ENCODE measurements at regions not wholly inside any gene's neighbourhood (a gene's known extent, or its start where the extent isn't known, plus 50 kb on each side); places are given as distances from the start of the nearest gene placed in this dataset.

DNA sequence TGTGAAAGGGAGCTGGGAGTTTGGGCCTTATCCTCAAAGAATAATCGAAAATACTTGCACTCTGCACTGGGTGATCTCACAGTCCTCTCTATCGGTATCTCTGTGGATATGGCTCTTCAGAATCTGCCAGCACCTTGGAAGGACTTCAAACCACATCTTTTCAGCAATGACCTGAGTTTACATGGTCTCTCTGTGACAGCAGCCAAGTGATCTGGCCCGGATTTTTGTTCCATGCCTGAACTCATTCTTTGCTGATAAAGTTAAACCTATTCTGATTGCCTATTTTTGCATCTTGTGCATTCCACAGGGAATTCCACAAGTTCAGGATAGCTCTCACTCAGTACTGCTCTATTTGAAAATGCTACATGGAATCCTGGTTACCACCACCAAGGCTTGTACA lies 98.9 kb downstream of the HDGFL1 start:
- no peaks in the 10 kb centered on the region for H4K20me1 ChIP-seq (ENCODE audit: insufficient read depth, poor library complexity, severe bottlenecking)
- H3K9me2 ChIP-seq (replicated peaks; ENCODE audit: insufficient read depth) = no peaks in the 10 kb centered on the region
- H3K4me1 ChIP-seq (ENCODE audit: insufficient read depth) = no peaks in the 10 kb centered on the region
- H3K79me2 ChIP-seq = no peaks in the 10 kb centered on the region
- H3K4me3 ChIP-seq = no peak overlapping the region
- H3K27ac ChIP-seq = no peak overlapping the region
- no peak overlapping the region for H3K4me2 ChIP-seq
- H3K27me3 ChIP-seq = no peaks in the 10 kb centered on the region
- DNase-seq (ENCODE audit: low spot score) = no peak
- no peaks in the 10 kb centered on the region for H3K9me3 ChIP-seq (ENCODE audit: low read depth)
- TF ChIP-seq EZH2 (IDR thresholded peaks at IDR 0.05; ENCODE audit: borderline replicate concordance) (no peak), EZH2phosphoT487 (IDR thresholded peaks at IDR 0.05; ENCODE audit: low read depth, severe bottlenecking, unreplicated experiment) (no peak)
- TF ChIP-seq, protein P1, sequence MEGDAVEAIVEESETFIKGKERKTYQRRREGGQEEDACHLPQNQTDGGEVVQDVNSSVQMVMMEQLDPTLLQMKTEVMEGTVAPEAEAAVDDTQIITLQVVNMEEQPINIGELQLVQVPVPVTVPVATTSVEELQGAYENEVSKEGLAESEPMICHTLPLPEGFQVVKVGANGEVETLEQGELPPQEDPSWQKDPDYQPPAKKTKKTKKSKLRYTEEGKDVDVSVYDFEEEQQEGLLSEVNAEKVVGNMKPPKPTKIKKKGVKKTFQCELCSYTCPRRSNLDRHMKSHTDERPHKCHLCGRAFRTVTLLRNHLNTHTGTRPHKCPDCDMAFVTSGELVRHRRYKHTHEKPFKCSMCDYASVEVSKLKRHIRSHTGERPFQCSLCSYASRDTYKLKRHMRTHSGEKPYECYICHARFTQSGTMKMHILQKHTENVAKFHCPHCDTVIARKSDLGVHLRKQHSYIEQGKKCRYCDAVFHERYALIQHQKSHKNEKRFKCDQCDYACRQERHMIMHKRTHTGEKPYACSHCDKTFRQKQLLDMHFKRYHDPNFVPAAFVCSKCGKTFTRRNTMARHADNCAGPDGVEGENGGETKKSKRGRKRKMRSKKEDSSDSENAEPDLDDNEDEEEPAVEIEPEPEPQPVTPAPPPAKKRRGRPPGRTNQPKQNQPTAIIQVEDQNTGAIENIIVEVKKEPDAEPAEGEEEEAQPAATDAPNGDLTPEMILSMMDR (IDR thresholded peaks at IDR 0.05; ENCODE audit: poor library complexity) = no peak
- WGBS (ENCODE audit: low lambda C conversion rate, missing lambda C conversion rate) = 70% methylated on average over 3 of the region's 3 CpGs
- H3K36me3 ChIP-seq (replicated peaks; ENCODE audit: insufficient read depth, low read depth) = no peaks in the 10 kb centered on the region
- H2AFZ ChIP-seq = no peak overlapping the region

GRCh38 chr6:22668717-22669116 lies 99.4 kb downstream of the HDGFL1 start:
- no peak for DNase-seq (ENCODE audit: low spot score)
- no peak overlapping the region for H2AFZ ChIP-seq
- H3K4me3 ChIP-seq = no peak overlapping the region
- no peaks in the 10 kb centered on the region for H3K9me2 ChIP-seq (replicated peaks; ENCODE audit: insufficient read depth)
- H3K79me2 ChIP-seq = no peaks in the 10 kb centered on the region
- no peaks in the 10 kb centered on the region for H3K36me3 ChIP-seq (replicated peaks; ENCODE audit: insufficient read depth, low read depth)
- 62% methylated on average over 3 of the region's 3 CpGs for WGBS (ENCODE audit: low lambda C conversion rate, missing lambda C conversion rate)
- TF ChIP-seq EZH2 (IDR thresholded peaks at IDR 0.05; ENCODE audit: borderline replicate concordance) = no peak
- TF ChIP-seq EZH2phosphoT487 (IDR thresholded peaks at IDR 0.05; ENCODE audit: low read depth, severe bottlenecking, unreplicated experiment) = no peak
- TF ChIP-seq, protein P1 (IDR thresholded peaks at IDR 0.05; ENCODE audit: poor library complexity) = no peak
- H3K27ac ChIP-seq = no peak overlapping the region
- no peaks in the 10 kb centered on the region for H3K27me3 ChIP-seq
- no peaks in the 10 kb centered on the region for H4K20me1 ChIP-seq (ENCODE audit: insufficient read depth, poor library complexity, severe bottlenecking)
- no peaks in the 10 kb centered on the region for H3K9me3 ChIP-seq (ENCODE audit: low read depth)
- H3K4me1 ChIP-seq (ENCODE audit: insufficient read depth) = no peaks in the 10 kb centered on the region
- no peak overlapping the region for H3K4me2 ChIP-seq

GRCh38 chr6:22670605-22671004 lies 101.2 kb downstream of the HDGFL1 start:
- no peaks in the 10 kb centered on the region for H3K9me3 ChIP-seq (ENCODE audit: low read depth)
- 89% methylated on average over 4 of the region's 4 CpGs for WGBS (ENCODE audit: low lambda C conversion rate, missing lambda C conversion rate)
- no peaks in the 10 kb centered on the region for H4K20me1 ChIP-seq (ENCODE audit: insufficient read depth, poor library complexity, severe bottlenecking)
- no peak overlapping the region for H3K4me3 ChIP-seq
- no peak overlapping the region for H3K27ac ChIP-seq
- H3K4me1 ChIP-seq (ENCODE audit: insufficient read depth) = no peaks in the 10 kb centered on the region
- no peaks in the 10 kb centered on the region for H3K9me2 ChIP-seq (replicated peaks; ENCODE audit: insufficient read depth)
- H3K79me2 ChIP-seq = no peaks in the 10 kb centered on the region
- TF ChIP-seq EZH2phosphoT487 (IDR thresholded peaks at IDR 0.05; ENCODE audit: low read depth, severe bottlenecking, unreplicated experiment) = no peak
- TF ChIP-seq EZH2 (IDR thresholded peaks at IDR 0.05; ENCODE audit: borderline replicate concordance) = no peak
- TF ChIP-seq, protein P1 (IDR thresholded peaks at IDR 0.05; ENCODE audit: poor library complexity) = no peak
- no peak for DNase-seq (ENCODE audit: low spot score)
- H3K4me2 ChIP-seq = no peak overlapping the region
- H2AFZ ChIP-seq = no peak overlapping the region
- H3K36me3 ChIP-seq (replicated peaks; ENCODE audit: insufficient read depth, low read depth) = no peaks in the 10 kb centered on the region
- no peaks in the 10 kb centered on the region for H3K27me3 ChIP-seq

GRCh38 chr6:22673474-22673873 lies 104.1 kb downstream of the HDGFL1 start:
- H3K27ac ChIP-seq = no peak overlapping the region
- H3K27me3 ChIP-seq = no peaks in the 10 kb centered on the region
- WGBS (ENCODE audit: low lambda C conversion rate, missing lambda C conversion rate) = 95% methylated on average over 3 of the region's 3 CpGs
- TF ChIP-seq, protein P1 (IDR thresholded peaks at IDR 0.05; ENCODE audit: poor library complexity) = no peak
- TF ChIP-seq EZH2phosphoT487 (IDR thresholded peaks at IDR 0.05; ENCODE audit: low read depth, severe bottlenecking, unreplicated experiment) (no peak), EZH2 (IDR thresholded peaks at IDR 0.05; ENCODE audit: borderline replicate concordance) (no peak)
- H3K4me1 ChIP-seq (ENCODE audit: insufficient read depth) = no peaks in the 10 kb centered on the region
- H3K4me2 ChIP-seq = no peak overlapping the region
- H3K79me2 ChIP-seq = no peaks in the 10 kb centered on the region
- H3K9me3 ChIP-seq (ENCODE audit: low read depth) = no peaks in the 10 kb centered on the region
- no peaks in the 10 kb centered on the region for H4K20me1 ChIP-seq (ENCODE audit: insufficient read depth, poor library complexity, severe bottlenecking)
- no peak overlapping the region for H2AFZ ChIP-seq
- H3K9me2 ChIP-seq (replicated peaks; ENCODE audit: insufficient read depth) = no peaks in the 10 kb centered on the region
- H3K36me3 ChIP-seq (replicated peaks; ENCODE audit: insufficient read depth, low read depth) = no peaks in the 10 kb centered on the region
- no peak for DNase-seq (ENCODE audit: low spot score)
- no peak overlapping the region for H3K4me3 ChIP-seq
